CD4-positive, alpha-beta T cell treated with Interleukin-6 for 4 hours (primary cell): ENCODE measurements at regions not wholly inside any gene's neighbourhood (a gene's known extent, or its start where the extent isn't known, plus 50 kb on each side); places are given as distances from the start of the nearest gene placed in this dataset.

ENCODE experiments used
- DNase-seq: peaks from one replicate; pipeline ENCODE4 v3.0.0-alpha.2; 2020; ENCODE audit warnings: mixed read lengths

- no peak for DNase-seq
Measured at GRCh38 chr12:92574911-92575570, 127.7 kb upstream of the PLEKHG7 start.

GRCh38 chr12:92574051-92574783, 128.6 kb upstream of the PLEKHG7 start:
- DNase-seq, result peak; percentile 30

GRCh38 chr12:92573104-92573503, 129.7 kb upstream of the PLEKHG7 start:
- no peak for DNase-seq

GRCh38 chr12:92571844-92572543, 130.8 kb upstream of the PLEKHG7 start:
- no peak for DNase-seq

GRCh38 chr12:92571169-92571568, 131.6 kb upstream of the PLEKHG7 start:
- no peak for DNase-seq

- DNase-seq, result peak; percentile 71
Measured at GRCh38 chr12:92570056-92570753, 132.6 kb upstream of the PLEKHG7 start.

- no peak for DNase-seq
Measured at GRCh38 chr12:92568691-92569090, 134.1 kb upstream of the PLEKHG7 start.

- DNase-seq, result no peak
Measured at GRCh38 chr12:92566448-92567019, 136.3 kb upstream of the PLEKHG7 start.

- no peak for DNase-seq
Measured at GRCh38 chr12:92563819-92564218, 139.0 kb upstream of the PLEKHG7 start.

GRCh38 chr12:92562063-92562734, 140.6 kb upstream of the PLEKHG7 start:
- no peak for DNase-seq

GRCh38 chr12:92561543-92561899, 141.3 kb upstream of the PLEKHG7 start:
- no peak for DNase-seq

GRCh38 chr12:92560713-92561542, 141.9 kb upstream of the PLEKHG7 start:
- DNase-seq, result no peak

- no peak for DNase-seq
Measured at GRCh38 chr12:92558806-92559205, 144.0 kb upstream of the PLEKHG7 start.

GRCh38 chr12:92558215-92558773, 144.5 kb upstream of the PLEKHG7 start:
- DNase-seq, result no peak

- DNase-seq, result no peak
Measured at GRCh38 chr12:92557422-92557724, 145.4 kb upstream of the PLEKHG7 start.

GRCh38 chr12:92556637-92557421, 146.0 kb upstream of the PLEKHG7 start:
- DNase-seq, result peak; percentile 11

- DNase-seq, result no peak
Measured at GRCh38 chr12:92556141-92556540, 146.6 kb upstream of the PLEKHG7 start.

- DNase-seq, result no peak
Measured at GRCh38 chr12:92554158-92555073, 148.4 kb upstream of the PLEKHG7 start.

- no peak for DNase-seq
Measured at GRCh38 chr12:92553389-92553788, 149.4 kb upstream of the PLEKHG7 start.
